HG02642 (cell line): ENCODE measurements at regions not wholly inside any gene's neighbourhood (a gene's known extent, or its start where the extent isn't known, plus 50 kb on each side); places are given as distances from the start of the nearest gene placed in this dataset.

ENCODE experiments used
- ATAC-seq: cut with Tn5 transposase; IDR thresholded peaks from one replicate; pipeline ENCODE4 v1.9.1; 2021; ENCODE audit warnings: mild to moderate bottlenecking; ENCODE audit not compliant: unreplicated experiment, poor library complexity

DNA sequence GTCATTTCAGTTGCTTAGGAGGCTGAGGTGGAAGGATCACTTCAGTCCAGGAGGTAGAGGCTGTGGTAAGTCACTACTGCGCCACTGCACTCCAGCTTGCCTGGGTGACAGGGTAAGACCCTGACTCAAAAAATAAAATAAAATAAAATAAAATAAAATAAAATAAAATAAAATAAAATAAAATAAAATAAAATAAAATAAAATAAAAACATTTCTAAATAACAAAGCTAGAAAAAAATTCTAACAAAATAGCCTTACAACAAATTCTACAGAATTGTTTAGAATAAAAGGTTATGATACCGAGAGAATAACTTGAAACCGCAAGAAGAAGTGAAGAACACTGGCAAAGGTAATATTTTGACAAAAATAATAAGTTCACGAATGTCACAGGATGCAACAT, 794.3 kb downstream of the NR2F2 start:
- no peak for ATAC-seq

GRCh38 chr15:97126553-97127233, 796.2 kb downstream of the NR2F2 start:
- no peak for ATAC-seq

GRCh38 chr15:97129674-97130073, 799.2 kb downstream of the NR2F2 start:
- no peak for ATAC-seq

GRCh38 chr15:97140216-97140615, 809.7 kb downstream of the NR2F2 start:
- ATAC-seq, result no peak

DNA sequence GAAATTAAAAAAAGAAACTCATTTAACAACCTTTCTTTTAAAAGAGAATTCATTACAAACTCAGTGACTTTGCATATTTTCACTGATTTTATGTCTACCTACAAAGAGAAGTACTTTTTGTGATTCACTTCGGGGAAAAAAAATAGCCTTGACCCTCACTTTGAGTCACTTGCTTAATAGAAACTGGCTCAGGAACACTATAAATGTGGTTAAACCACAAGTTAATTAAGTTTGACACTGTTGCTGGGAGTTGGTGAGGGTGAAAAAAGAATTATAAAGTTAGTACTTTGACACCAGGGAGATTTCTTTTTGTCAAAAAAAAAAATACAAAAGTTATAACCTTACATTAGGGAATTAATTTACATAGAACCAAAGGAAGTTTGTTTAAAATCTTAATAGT, 810.9 kb downstream of the NR2F2 start:
- ATAC-seq, result no peak

GRCh38 chr15:97141871-97142270, 811.4 kb downstream of the NR2F2 start:
- ATAC-seq, result no peak

DNA sequence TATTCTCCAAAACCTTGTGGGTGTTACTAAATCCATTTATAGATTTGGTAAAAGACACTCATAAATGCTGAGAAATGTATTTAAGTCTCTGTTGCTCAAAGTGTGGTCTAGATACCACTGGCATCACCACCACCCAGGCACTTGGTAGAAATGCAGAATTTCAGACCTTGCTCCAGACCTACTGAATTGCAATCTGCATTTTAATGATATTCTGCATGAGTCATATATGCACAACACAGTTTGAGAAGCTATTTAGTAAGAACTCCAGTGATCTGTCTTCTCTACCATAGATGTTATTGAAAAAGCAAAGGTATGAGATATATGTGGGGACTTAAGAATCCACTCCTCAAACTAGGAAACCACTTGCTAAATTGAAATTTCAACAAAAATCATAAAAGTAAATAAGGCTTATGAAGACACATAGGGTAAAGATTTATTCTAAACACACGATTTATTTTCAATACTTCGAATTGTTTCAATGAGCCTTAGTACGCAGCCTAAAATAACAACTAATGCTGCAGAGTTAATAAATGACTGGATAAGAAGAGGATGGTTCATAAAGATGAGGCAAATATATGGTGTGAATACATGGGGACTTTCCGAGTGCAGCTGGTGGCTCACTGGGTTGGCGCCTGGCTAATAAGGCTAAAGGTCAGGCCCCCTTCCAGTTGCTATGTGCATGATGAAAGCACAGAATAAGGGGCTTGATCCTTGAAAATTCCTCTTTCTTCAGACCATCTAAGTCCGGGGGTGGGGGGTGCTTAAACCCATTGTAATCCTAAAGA, 813.3 kb downstream of the NR2F2 start:
- no peak for ATAC-seq

DNA sequence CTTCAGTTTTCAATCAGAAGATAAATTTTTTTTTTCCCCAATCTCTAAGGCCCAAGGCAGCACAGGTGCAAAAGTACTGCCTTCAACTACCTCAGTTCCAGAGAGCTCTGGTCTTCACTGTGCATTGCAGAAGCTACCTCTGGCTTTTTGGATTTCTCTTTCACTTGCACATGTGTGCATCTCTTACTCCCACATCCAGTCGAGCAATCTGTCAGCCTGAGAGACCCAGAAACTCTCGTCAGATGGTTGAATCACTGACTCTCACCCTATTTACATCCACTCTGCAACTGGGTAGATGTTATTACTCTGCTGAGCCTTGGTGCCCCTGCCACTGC, 813.8 kb downstream of the NR2F2 start:
- ATAC-seq, result no peak

DNA sequence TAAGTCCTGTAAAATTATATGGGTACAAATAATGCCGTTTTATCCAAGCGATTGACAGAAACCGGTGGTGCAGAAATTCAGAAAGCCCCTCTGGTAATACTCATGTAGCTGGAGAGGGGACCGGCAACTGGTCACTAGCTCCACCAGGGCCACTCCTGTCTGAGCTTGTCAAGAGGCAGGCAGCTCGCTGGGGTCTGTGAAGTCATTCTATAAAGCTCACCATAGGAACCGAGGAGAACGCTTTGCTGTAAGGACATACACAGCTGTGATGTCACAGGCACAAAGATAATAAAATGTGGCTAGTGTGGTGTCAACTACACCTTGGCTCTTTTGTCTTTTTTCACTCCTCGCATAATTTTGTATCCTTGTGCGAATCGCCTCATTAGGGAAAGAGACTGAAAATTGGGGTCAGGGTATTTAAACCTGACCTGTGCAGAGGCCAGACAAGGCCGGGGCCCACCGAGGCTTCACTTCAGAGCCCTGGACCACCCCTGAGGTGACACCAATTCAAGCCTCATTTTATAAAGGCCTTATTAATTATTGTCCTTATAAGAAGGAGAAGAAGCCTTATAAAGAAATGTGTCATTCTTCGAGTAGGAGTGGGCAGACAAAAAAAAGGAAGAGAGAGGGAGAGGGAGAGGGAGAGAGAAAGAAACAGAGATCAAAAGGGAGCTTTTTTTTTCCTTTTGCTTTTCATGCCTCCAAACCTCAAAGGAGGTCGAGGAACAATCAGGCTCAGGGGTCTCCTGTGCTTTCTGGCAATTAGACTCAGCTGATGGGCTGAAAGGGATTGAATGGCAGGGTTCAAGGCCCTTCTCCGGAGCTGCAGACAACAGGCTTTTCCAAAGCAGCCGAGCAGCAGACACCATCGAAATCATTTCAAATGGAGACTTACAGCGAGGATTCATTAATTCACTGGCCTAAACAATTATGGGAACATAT, 813.3 kb upstream of the ARRDC4 start:
- ATAC-seq, result no peak

GRCh38 chr15:97153356-97153965, 807.0 kb upstream of the ARRDC4 start:
- ATAC-seq, result no peak

- ATAC-seq, result no peak
Measured at GRCh38 chr15:97156739-97157265, 803.7 kb upstream of the ARRDC4 start.

DNA sequence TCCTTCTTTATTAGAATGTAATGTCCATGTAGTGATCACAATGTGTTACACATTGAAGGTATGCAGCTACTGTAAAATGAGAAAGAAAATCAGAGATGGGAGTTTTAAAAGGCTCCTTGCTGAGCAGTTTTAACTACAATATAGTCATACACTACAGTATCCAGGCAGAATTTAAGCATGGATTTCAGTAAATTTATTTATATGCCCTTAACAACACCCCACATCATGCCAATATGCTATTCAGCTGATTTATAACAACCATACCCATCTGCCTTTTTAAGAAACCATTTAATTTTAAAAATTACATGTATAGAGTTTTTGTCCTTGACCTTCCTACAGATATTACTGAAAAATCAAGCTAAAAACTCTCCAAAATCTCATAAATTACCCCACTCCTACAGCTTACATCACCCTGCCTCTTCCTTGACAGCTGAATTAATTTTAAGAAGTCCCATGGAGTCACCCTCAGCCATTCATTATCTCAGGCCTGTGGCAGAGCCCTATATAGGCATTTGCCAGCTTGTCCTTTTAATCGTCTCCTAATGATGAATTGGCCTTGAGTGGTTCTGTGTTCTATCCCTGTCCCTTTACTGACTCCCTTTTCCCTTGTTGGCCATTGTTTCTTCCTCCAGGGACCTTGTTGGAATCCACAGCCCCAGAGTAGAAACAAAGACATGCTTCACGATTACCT, 797.6 kb upstream of the ARRDC4 start:
- no peak for ATAC-seq

DNA sequence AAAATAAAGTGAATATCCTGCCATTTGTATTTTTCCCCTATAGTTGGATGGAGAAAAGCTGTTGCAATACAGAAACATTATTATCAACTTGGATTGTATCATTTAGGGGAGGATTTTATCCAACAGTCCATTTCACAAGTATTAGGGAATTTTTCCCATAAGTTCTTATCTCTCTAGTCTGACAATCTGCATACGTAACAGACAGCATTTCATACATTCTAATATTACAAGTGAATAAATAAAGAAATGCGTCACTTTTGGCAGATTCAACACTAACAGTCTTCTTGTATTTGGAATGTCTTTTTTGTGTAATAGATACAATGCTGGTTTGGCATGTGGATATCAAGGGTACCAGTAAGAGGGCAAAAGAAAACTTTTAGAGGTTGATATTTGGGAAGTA, 795.3 kb upstream of the ARRDC4 start:
- ATAC-seq, result no peak

- no peak for ATAC-seq
Measured at GRCh38 chr15:97168704-97169475, 791.6 kb upstream of the ARRDC4 start.

DNA sequence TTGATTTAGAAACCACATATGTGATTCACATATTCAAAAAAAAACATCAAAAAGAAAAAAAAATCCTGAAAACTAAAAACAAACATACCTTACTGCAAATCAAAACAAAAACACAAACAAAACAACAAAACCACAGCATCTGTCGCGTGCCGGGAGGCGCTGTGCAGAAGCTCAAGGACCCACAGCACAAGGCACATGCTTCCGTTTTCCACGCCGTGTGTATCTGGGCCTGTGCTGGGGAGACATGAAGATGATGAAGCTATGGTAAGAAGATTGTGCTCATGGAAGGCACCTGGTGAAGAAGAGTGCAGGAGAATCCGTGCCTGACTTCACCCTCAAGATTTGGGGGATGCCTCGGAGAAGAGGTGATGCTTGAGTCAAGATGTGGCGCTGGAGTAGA, 788.9 kb upstream of the ARRDC4 start:
- no peak for ATAC-seq

DNA sequence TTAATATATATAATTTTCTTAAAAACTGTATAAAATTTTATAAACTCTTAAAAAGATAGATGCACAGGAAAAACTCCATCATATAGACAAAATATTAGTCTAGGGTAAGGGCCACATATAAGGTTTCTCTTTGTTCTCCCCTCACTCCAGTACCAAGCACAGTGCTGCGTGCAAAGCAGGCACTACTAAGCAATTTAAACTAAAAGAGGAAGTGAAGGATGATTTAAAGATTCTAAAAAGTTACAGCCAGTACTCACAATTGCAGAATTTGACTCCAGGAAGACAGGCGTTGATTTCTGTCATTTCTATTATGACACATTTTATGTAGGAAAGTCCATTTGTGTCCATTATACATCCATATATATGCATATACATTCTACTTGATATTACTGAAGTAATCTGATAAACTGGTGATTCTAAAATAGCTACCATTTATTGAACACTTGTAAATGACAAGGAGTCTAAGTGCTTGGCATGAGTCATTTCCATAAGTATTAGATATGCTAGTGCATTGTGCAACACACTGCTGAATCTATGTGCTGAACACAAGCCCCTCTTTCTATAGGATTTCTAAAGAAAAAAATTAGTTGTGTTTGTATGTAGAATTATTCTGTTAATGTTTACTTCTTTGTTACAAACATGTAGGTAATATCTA, 785.5 kb upstream of the ARRDC4 start:
- ATAC-seq, result no peak

GRCh38 chr15:97177151-97177577, 783.3 kb upstream of the ARRDC4 start:
- no peak for ATAC-seq

DNA sequence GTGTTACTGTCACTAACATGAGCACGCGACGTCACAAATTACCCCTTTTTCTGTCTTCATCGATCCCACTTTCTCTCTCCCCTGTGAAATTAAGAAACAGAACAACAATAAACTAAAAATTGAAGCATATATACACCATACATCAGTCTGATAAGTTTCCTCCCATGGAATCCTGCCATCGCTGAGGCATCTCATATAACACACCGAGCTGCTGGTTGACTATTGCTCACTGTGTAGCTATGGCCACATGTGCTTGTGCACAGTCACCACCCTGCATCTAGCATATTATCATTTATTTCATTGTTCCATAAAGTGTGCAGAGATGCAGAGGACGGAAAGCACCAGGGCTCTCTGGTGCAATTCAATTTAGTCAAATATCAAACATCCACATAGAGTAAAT, 777.9 kb upstream of the ARRDC4 start:
- no peak for ATAC-seq
